Astrocyte of the cerebellum (primary cell): ENCODE measurements at regions not wholly inside any gene's neighbourhood (a gene's known extent, or its start where the extent isn't known, plus 50 kb on each side); places are given as distances from the start of the nearest gene placed in this dataset.
A peak's percentile ranks its signal among the peaks of the same experiment; 100 is the strongest.
"Not testable (repeated sequence)": the region's sequence is repeated elsewhere in the genome, so short reads cannot be mapped to it uniquely, and the experiment has no call there.

Experiments used
- DNase-seq: peaks from one replicate; pipeline ENCODE4 v3.0.0-alpha.2; 2011; ENCODE audit warnings: low read depth
- H3K4me3 ChIP-seq: 2 replicates; pipeline ENCODE4 v1.5.1; 2011; ENCODE audit warnings: mild to moderate bottlenecking, low read depth, low read length, moderate library complexity
- CTCF ChIP-seq: IDR thresholded peaks from 2 replicates; pipeline ENCODE4 v1.5.1; 2012; ENCODE audit warnings: low read length, low read depth, moderate library complexity, mild to moderate bottlenecking; ENCODE audit errors: missing control alignments
- in situ Hi-C: cut with HindIII; loops from 2 replicates; pipeline ENCODE4 v1.10.0; 2017; ENCODE audit warnings: low sequenced_read_pairs

- H3K4me3 ChIP-seq = peak overlapping the region; percentile 19
- DNase-seq, in situ Hi-C loops: not testable (repeated sequence)
- TF ChIP-seq CTCF = peak; percentile 85
These were observed 126.7 kb downstream of the CRLF3 start for GRCh38 chr17:30697619-30698460.

DNA sequence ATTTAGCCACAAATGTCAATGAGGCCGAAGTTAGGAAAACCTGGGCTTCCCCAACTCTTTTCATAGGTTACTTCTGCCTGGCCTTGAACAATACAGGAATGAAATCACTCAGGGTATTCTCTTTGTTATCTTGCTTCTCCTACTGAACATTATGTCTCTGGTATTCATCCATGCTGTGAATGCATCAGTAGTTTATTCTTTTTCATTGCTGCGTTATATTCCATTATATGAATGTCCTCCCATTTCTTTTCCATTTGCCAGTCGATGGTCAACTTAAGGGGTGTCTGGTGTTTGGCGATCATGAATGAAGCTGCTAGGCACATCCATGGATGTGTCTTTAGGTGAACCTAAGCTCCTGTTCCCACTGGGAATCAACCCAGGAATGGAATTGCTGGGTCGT, 128.3 kb downstream of the CRLF3 start:
- in situ Hi-C loops = no loop called here
- no peak overlapping the region for H3K4me3 ChIP-seq
- no peak for TF ChIP-seq CTCF
- no peak for DNase-seq

- DNase-seq, in situ Hi-C loops, H3K4me3 ChIP-seq: not testable (repeated sequence)
These were observed 129.2 kb downstream of the CRLF3 start for GRCh38 chr17:30695265-30695811.

GRCh38 chr17:30693772-30694171, 130.7 kb downstream of the CRLF3 start:
- H3K4me3 ChIP-seq, DNase-seq, in situ Hi-C loops: not testable (repeated sequence)
- TF ChIP-seq CTCF = peak; percentile 27

GRCh38 chr17:30689266-30690000, 135.1 kb downstream of the CRLF3 start:
- in situ Hi-C loops, DNase-seq, H3K4me3 ChIP-seq: not testable (repeated sequence)

DNA sequence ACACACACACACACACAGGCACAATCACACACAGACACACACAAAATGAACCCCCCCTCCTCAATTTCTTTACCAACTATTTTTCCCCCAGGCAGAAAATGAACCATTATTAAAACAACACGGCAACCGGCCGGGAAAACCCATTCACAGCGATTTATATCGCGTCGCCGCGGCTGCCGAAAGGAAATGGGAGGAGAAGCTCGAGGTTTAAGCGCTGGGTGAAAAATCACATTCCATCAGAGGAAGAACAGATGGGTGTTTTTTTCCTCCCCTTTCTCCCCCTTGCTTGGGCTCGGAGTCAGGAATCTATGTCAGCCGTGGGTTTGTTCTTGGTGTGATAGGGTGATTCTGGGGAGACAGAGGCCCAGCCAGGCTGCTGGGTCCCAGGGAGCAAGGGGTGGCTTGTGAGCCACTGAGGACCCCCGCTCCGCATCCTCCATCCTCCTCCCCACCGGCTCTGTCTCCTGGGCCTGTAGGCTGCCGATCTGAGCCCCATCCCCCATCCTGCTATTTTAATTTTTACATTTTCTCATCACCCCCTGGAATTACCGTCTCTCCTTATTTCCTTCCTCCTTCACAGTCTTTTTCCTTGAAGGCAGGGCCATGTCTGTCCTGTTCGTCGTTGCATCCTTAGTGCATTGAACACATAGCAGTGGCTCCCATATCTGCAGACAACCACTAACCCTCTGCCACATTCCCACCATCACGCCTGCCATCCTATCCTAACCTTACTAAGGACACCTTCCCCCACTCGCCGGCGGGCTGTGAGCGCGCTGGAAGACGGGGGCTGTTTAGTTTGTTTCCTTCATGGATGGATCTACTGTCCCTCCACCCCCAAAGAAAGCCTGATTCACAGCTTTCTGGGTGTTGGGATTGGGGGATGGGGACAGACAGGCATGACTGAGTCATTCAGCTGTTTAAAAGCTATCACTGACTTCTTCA, 137.7 kb downstream of the CRLF3 start:
- in situ Hi-C loops, H3K4me3 ChIP-seq: not testable (repeated sequence)

DNA sequence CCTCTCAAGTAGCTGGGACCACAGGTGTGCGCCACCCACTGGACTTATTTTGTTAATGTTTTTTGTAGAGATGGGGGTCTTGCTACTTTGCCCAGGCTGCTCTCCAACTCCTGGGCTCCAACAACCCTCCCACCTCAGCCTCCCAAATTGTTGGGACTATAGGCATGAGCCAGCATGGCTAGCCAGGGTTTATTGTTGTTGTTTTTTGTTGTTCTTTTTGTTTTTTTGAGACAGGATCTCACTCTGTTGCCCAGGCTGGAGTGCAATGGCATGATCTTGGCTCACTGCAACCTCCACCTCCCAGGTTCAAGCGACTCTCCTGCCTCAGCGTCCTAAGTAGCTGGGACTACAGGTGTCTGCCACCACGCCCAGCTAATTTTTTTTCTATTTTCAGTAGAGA, 142.2 kb downstream of the CRLF3 start:
- H3K4me3 ChIP-seq, DNase-seq, in situ Hi-C loops: not testable (repeated sequence)

More for the DNA sequence above, 137.7 kb downstream of the CRLF3 start:
- not testable (repeated sequence) for DNase-seq

DNA sequence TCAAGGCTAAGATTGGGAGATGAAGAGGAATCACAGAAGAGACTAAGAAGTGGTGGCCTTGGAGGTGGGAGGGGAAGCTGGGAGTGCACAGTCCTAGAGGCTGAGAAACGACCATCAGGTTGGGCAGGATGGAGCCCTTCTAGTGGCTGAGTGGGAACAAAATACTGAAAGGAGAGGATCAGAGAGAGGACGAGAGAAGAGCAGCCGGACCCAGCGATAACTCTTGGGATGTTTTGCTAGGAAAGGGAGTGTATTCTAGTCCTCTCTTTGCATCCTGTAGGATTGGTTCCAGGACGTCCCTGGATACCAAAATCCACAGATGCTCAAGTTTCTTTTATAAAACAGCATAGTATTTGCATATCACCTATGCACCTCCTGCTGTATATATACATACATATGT, 143.8 kb downstream of the CRLF3 start:
- H3K4me3 ChIP-seq, DNase-seq, in situ Hi-C loops: not testable (repeated sequence)
